ENCODE measurements at regions not wholly inside any gene's neighbourhood (a gene's known extent, or its start where the extent isn't known, plus 50 kb on each side); places are given as distances from the start of the nearest gene placed in this dataset.
"Not testable (repeated sequence)": the region's sequence is repeated elsewhere in the genome, so short reads cannot be mapped to it uniquely, and the experiment has no call there.

GRCh38 chr6:27795697-27796494 is 116.3 kb downstream of the OR2B2 start:
- Histone ChIP-seq H3K9me3 (replicated peaks; ENCODE audit: insufficient read depth, low read length) (no peaks in the 10 kb centered on the region), H3K79me2 (ENCODE audit: low read length) (no peaks in the 10 kb centered on the region), H3K9ac (ENCODE audit: low read length) (no peak overlapping the region), H3K36me3 (replicated peaks; ENCODE audit: insufficient read depth, low read length) (no peaks in the 10 kb centered on the region), H2AFZ (ENCODE audit: low read length) (peak overlapping the region; percentile 52; the same call in 1 of the 2 replicates), H3K4me1 (ENCODE audit: low read length) (peaks cover 29% of the 10 kb centered on the region), H4K20me1 (ENCODE audit: insufficient read depth, low read length) (no peaks in the 10 kb centered on the region), H3K27me3 (replicated peaks; ENCODE audit: insufficient read depth, low read length) (no peaks in the 10 kb centered on the region), H3K4me3 (ENCODE audit: low read length) (no peak overlapping the region), H3F3A (ENCODE audit: insufficient read depth, low read length) (peaks cover 16% of the 10 kb centered on the region), H3K9me2 (replicated peaks; ENCODE audit: insufficient read depth, low read length) (no peaks in the 10 kb centered on the region), H3K27ac (ENCODE audit: low read length) (no peak overlapping the region), H3K4me2 (ENCODE audit: low read depth, low read length) (peak overlapping the region; percentile 77)
- peak; percentile 89 for DNase-seq
- TF ChIP-seq EZH2 (optimal IDR thresholded peaks at IDR 0.05; ENCODE audit: low read depth, low read length): no peak
- TF ChIP-seq EZH2phosphoT487 (IDR thresholded peaks at IDR 0.05; ENCODE audit: low read length): no peak
- peak; percentile 74 for TF ChIP-seq CTCF (IDR thresholded peaks at IDR 0.05; ENCODE audit: low read length)

GRCh38 chr6:27791182-27791943 is 120.8 kb downstream of the OR2B2 start:
- Histone ChIP-seq H3K27me3 (replicated peaks; ENCODE audit: insufficient read depth, low read length) (no peaks in the 10 kb centered on the region), H3K9me2 (replicated peaks; ENCODE audit: insufficient read depth, low read length) (no peaks in the 10 kb centered on the region), H2AFZ (ENCODE audit: low read length) (peak overlapping the region; percentile 77), H3K79me2 (ENCODE audit: low read length) (no peaks in the 10 kb centered on the region), H3K4me2 (ENCODE audit: low read depth, low read length) (peak overlapping the region; percentile 83), H3F3A (ENCODE audit: insufficient read depth, low read length) (peaks cover 16% of the 10 kb centered on the region), H3K4me1 (ENCODE audit: low read length) (peaks cover 26% of the 10 kb centered on the region), H3K9me3 (replicated peaks; ENCODE audit: insufficient read depth, low read length) (no peaks in the 10 kb centered on the region), H3K36me3 (replicated peaks; ENCODE audit: insufficient read depth, low read length) (no peaks in the 10 kb centered on the region), H4K20me1 (ENCODE audit: insufficient read depth, low read length) (no peaks in the 10 kb centered on the region), H3K9ac (ENCODE audit: low read length) (no peak overlapping the region), H3K4me3 (ENCODE audit: low read length) (peak overlapping the region; percentile 72), H3K27ac (ENCODE audit: low read length) (no peak overlapping the region)
- no peak for DNase-seq
- no peak for TF ChIP-seq EZH2phosphoT487 (IDR thresholded peaks at IDR 0.05; ENCODE audit: low read length)
- TF ChIP-seq CTCF (IDR thresholded peaks at IDR 0.05; ENCODE audit: low read length): no peak
- TF ChIP-seq EZH2 (optimal IDR thresholded peaks at IDR 0.05; ENCODE audit: low read depth, low read length): no peak

GRCh38 chr6:27788376-27788775 is 123.8 kb downstream of the OR2B2 start:
- not testable (repeated sequence) for DNase-seq; H3K36me3 ChIP-seq (replicated peaks; ENCODE audit: insufficient read depth, low read length)

More at GRCh38 chr6:27788376-27788775, 123.8 kb downstream of the OR2B2 start:
- not testable (repeated sequence) for H3K9ac ChIP-seq (ENCODE audit: low read length); H3K79me2 ChIP-seq (ENCODE audit: low read length); H3K9me3 ChIP-seq (replicated peaks; ENCODE audit: insufficient read depth, low read length); H2AFZ ChIP-seq (ENCODE audit: low read length); H3K9me2 ChIP-seq (replicated peaks; ENCODE audit: insufficient read depth, low read length); H3K4me3 ChIP-seq (ENCODE audit: low read length); H3K4me1 ChIP-seq (ENCODE audit: low read length); H4K20me1 ChIP-seq (ENCODE audit: insufficient read depth, low read length); H3K27me3 ChIP-seq (replicated peaks; ENCODE audit: insufficient read depth, low read length); H3K27ac ChIP-seq (ENCODE audit: low read length); H3K4me2 ChIP-seq (ENCODE audit: low read depth, low read length); H3F3A ChIP-seq (ENCODE audit: insufficient read depth, low read length)
